PC-9 (cell line): ENCODE measurements at regions not wholly inside any gene's neighbourhood (a gene's known extent, or its start where the extent isn't known, plus 50 kb on each side); places are given as distances from the start of the nearest gene placed in this dataset.

Experiments
- BruUV-seq: library from RNA; stranded (reverse); fragments of 400-500 nt; replicated peaks from 2 replicates; lab custom pipeline; 2021; lab: Mats Ljungman, UMichigan
- CTCF ChIA-PET: fragments of 300-600 bp; sonication (Branson Sonifier 250); formaldehyde crosslinking; loops from one replicate; lab custom pipeline; 2022; ENCODE audit warnings: antibody characterized with exemption; lab: Charles Lee
- POLR2A ChIA-PET: fragments of 300-600 bp; sonication (Branson Sonifier 250); formaldehyde crosslinking; loops from one replicate; lab custom pipeline; 2022; ENCODE audit warnings: antibody characterized with exemption; ENCODE audit not compliant: unreplicated experiment; lab: Charles Lee
- DNase-seq, 2 experiments: peaks; one replicate each; pipeline versions ENCODE4 v3.0.0 to v3.0.0-alpha.2; 2015 to 2022; ENCODE audit warnings: mixed read lengths in 1 of 2
- H2AFZ ChIP-seq: fragments of 200-600 bp; sonication (generic); 2 replicates; pipeline ENCODE4 v1.8.1; 2017; ENCODE audit warnings: antibody characterized with exemption
- H3F3A ChIP-seq: fragments of 200-600 bp; sonication (generic); 2 replicates; pipeline ENCODE4 v1.8.1; 2017; ENCODE audit warnings: antibody characterized with exemption, mild to moderate bottlenecking, low read depth; ENCODE audit not compliant: insufficient read depth
- H3K27ac ChIP-seq: fragments of 200-600 bp; sonication (generic); 2 replicates; pipeline ENCODE4 v1.6.1; 2016; ENCODE audit warnings: mixed run types
- H3K27me3 ChIP-seq: fragments of 200-600 bp; sonication (generic); 2 replicates; pipeline ENCODE4 v1.6.1; 2016; ENCODE audit warnings: low read depth, mixed run types; ENCODE audit not compliant: insufficient read depth
- H3K36me3 ChIP-seq: fragments of 200-600 bp; sonication (generic); 2 replicates; pipeline ENCODE4 v1.6.1; 2016; ENCODE audit warnings: low read depth, mixed run types
- H3K4me1 ChIP-seq: fragments of 200-600 bp; sonication (generic); replicated peaks from 2 replicates; pipeline ENCODE4 v1.6.1; 2016; ENCODE audit warnings: mixed run types; ENCODE audit not compliant: insufficient read depth
- H3K4me2 ChIP-seq: fragments of 200-600 bp; sonication (generic); 2 replicates; pipeline ENCODE4 v1.6.1; 2017; ENCODE audit warnings: mixed run types
- H3K4me3 ChIP-seq: fragments of 200-600 bp; sonication (generic); 2 replicates; pipeline ENCODE4 v1.6.1; 2016; ENCODE audit warnings: mixed run types
- H3K79me2 ChIP-seq: fragments of 200-600 bp; sonication (generic); 2 replicates; pipeline ENCODE4 v1.6.1; 2017; ENCODE audit warnings: low read depth, mixed run types
- H3K9me2 ChIP-seq: fragments of 200-600 bp; sonication (generic); 2 replicates; pipeline ENCODE4 v1.8.1; 2017; ENCODE audit warnings: mild to moderate bottlenecking; ENCODE audit not compliant: insufficient read depth
- H3K9me3 ChIP-seq: fragments of 200-600 bp; sonication (generic); 2 replicates; pipeline ENCODE4 v1.8.1; 2016; ENCODE audit warnings: low read depth; ENCODE audit not compliant: insufficient read depth
- H4K20me1 ChIP-seq: fragments of 200-600 bp; sonication (generic); 2 replicates; pipeline ENCODE4 v1.8.1; 2017; ENCODE audit not compliant: insufficient read depth
- EZH2 ChIP-seq: fragments of 200-600 bp; sonication (generic); IDR thresholded peaks from 2 replicates; pipeline ENCODE4 v1.8.0; 2017; ENCODE audit warnings: antibody characterized with exemption, low read depth
- intact Hi-C: fragments of 100-400 bp; cut with micrococcal nuclease; formaldehyde crosslinking; loops from one replicate; pipeline ENCODE4 v1.10.0; 2022; ENCODE audit not compliant: unreplicated experiment
- TF ChIP-seq, protein P1 (sequence below): fragments of 200-600 bp; sonication (generic); conservative IDR thresholded peaks from 2 replicates; pipeline ENCODE4 v1.6.1; 2017; ENCODE audit warnings: mixed run types, antibody characterized with exemption, mild to moderate bottlenecking, moderate library complexity

DNA sequence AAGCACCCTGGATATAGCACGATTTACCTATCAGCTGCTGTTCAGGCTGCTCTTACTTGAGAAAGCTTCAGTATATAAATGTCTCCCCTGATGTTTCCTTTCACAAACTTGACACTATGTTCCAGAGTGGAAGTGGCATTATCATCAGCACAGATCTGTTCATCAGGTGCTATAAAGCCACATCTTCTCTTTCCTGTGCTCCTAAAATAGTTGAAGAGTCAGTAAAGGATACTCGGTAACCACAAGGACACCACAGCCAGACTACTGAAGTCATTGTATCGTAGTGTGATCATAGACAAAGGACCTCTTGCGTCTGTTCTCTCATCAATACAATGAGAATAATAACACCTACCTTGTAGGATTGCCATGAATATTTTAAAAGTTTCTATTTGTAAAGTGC is 841.0 kb upstream of the CELF4 start:
- H3K36me3 ChIP-seq, result no peaks in the 10 kb centered on the region
- no peaks in the 10 kb centered on the region for H3K79me2 ChIP-seq
- TF ChIP-seq, protein P1, sequence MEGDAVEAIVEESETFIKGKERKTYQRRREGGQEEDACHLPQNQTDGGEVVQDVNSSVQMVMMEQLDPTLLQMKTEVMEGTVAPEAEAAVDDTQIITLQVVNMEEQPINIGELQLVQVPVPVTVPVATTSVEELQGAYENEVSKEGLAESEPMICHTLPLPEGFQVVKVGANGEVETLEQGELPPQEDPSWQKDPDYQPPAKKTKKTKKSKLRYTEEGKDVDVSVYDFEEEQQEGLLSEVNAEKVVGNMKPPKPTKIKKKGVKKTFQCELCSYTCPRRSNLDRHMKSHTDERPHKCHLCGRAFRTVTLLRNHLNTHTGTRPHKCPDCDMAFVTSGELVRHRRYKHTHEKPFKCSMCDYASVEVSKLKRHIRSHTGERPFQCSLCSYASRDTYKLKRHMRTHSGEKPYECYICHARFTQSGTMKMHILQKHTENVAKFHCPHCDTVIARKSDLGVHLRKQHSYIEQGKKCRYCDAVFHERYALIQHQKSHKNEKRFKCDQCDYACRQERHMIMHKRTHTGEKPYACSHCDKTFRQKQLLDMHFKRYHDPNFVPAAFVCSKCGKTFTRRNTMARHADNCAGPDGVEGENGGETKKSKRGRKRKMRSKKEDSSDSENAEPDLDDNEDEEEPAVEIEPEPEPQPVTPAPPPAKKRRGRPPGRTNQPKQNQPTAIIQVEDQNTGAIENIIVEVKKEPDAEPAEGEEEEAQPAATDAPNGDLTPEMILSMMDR, result no peak
- no peak for TF ChIP-seq EZH2
- H3K27me3 ChIP-seq, result no peaks in the 10 kb centered on the region
- H3K9me3 ChIP-seq, result no peaks in the 10 kb centered on the region
- no TSS peak for BruUV-seq
- H3K4me3 ChIP-seq, result no peak overlapping the region
- no peak overlapping the region for H3K4me2 ChIP-seq
- intact Hi-C loops, result no loop called here
- H3K9me2 ChIP-seq, result no peaks in the 10 kb centered on the region
- no peaks in the 10 kb centered on the region for H4K20me1 ChIP-seq
- H3K27ac ChIP-seq, result no peak overlapping the region
- ChIA-PET POLR2A (no interaction called here), CTCF (no interaction called here)
- H3K4me1 ChIP-seq, result no peaks in the 10 kb centered on the region
- no peak overlapping the region for H2AFZ ChIP-seq
- no peaks in the 10 kb centered on the region for H3F3A ChIP-seq
- no peak for DNase-seq

DNA sequence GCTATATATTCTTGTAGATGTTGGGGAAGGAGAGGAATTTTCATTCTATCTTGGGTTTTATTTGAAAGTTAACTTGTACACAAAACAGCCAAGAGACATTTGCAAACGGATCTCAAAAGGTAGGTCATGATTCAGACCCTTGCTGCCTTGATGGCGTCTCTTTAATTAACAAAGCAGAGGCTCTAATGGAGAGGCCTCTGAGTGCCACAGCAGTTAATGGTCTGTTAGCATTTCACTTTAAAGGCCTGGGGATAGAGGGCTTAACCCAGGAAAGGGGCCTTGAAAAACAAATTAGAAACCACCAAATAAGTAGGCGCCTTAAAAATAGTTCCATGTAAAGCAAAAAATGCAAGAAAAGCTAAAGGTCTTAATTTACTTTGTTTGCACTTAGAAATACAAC is 836.9 kb upstream of the CELF4 start:
- Histone ChIP-seq H3K27me3 (no peaks in the 10 kb centered on the region), H3K4me2 (no peak overlapping the region), H3K79me2 (no peaks in the 10 kb centered on the region), H3K36me3 (no peaks in the 10 kb centered on the region), H4K20me1 (no peaks in the 10 kb centered on the region), H2AFZ (no peak overlapping the region), H3K27ac (no peak overlapping the region), H3K9me3 (no peaks in the 10 kb centered on the region), H3K4me1 (no peaks in the 10 kb centered on the region), H3F3A (no peaks in the 10 kb centered on the region), H3K9me2 (no peaks in the 10 kb centered on the region), H3K4me3 (no peak overlapping the region)
- ChIA-PET CTCF (no interaction called here), POLR2A (no interaction called here)
- no peak for DNase-seq
- BruUV-seq, result no TSS peak
- intact Hi-C loops, result no loop called here
- TF ChIP-seq, protein P1, result no peak
- TF ChIP-seq EZH2, result no peak

DNA sequence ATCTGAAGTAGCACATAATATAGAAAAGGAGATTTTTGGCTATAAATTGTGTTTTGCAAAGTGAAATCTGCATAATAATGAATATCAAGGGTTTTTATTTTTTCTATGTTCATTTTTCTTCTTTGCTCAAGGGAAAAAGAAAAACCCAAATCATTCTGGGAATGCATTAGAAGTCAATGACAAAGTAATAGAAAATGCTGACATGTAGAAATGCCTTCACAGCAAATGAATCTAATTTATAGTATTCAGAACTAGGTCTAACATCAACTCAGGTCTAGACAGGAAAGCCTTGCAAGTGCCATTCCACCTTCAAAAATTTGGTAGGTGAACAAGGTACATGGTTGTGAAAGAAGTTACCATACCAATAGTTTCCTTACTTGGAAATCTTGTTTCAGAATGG is 831.5 kb upstream of the CELF4 start:
- TF ChIP-seq EZH2, result no peak
- TF ChIP-seq, protein P1, result no peak
- no peak overlapping the region for H3K4me2 ChIP-seq
- no peaks in the 10 kb centered on the region for H3K4me1 ChIP-seq
- H3K9me2 ChIP-seq, result no peaks in the 10 kb centered on the region
- no peaks in the 10 kb centered on the region for H3K27me3 ChIP-seq
- ChIA-PET POLR2A (no interaction called here), CTCF (no interaction called here)
- no peaks in the 10 kb centered on the region for H3F3A ChIP-seq
- intact Hi-C loops, result no loop called here
- no peaks in the 10 kb centered on the region for H3K36me3 ChIP-seq
- H3K9me3 ChIP-seq, result no peaks in the 10 kb centered on the region
- DNase-seq, result no peak
- BruUV-seq, result no TSS peak
- H2AFZ ChIP-seq, result no peak overlapping the region
- no peaks in the 10 kb centered on the region for H3K79me2 ChIP-seq
- no peak overlapping the region for H3K4me3 ChIP-seq
- H3K27ac ChIP-seq, result no peak overlapping the region
- H4K20me1 ChIP-seq, result no peaks in the 10 kb centered on the region
